ENCODE measurements at regions not wholly inside any gene's neighbourhood (a gene's known extent, or its start where the extent isn't known, plus 50 kb on each side); places are given as distances from the start of the nearest gene placed in this dataset.

DNA sequence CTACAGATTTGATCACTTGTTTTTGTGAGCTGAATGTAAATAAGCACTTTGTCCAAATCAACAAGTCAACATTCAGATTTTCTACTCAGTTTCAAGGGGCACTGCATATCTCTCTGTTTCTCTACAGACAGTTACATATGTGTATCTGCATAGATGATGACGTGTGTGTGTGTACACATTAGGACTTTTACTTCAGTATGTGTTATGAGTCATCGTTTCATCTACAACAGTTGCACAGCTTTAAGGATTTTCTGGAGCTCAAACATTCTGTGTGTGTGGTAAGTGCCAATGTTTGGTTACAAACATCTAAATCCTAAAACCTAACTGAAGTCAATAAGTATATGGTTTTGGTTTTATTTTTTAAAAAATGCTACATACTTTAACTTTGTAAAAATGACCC is 494.5 kb upstream of the PBX1 start:
- TF ChIP-seq ZFP30 (CRISPR knock-in tag; IDR thresholded peaks at IDR 0.05; ENCODE audit: borderline replicate concordance): no peak
- no peak for TF ChIP-seq ZBED1 (IDR thresholded peaks at IDR 0.05)
- no peak for TF ChIP-seq TEAD1 (CRISPR knock-in tag; IDR thresholded peaks at IDR 0.05)
- no peak for TF ChIP-seq MXI1 (IDR thresholded peaks at IDR 0.05; ENCODE audit: low read depth, low read length)
- TF ChIP-seq SMC3 (conservative IDR thresholded peaks at IDR 0.05; ENCODE audit: insufficient read depth, low read depth, low read length): no peak
- no peak for TF ChIP-seq ZBTB7A (IDR thresholded peaks at IDR 0.05; ENCODE audit: borderline replicate concordance, control insufficient read depth, low read depth, low read length)

Data from K562 (cell line).